ENCODE measurements at regions not wholly inside any gene's neighbourhood (a gene's known extent, or its start where the extent isn't known, plus 50 kb on each side); places are given as distances from the start of the nearest gene placed in this dataset.

DNA sequence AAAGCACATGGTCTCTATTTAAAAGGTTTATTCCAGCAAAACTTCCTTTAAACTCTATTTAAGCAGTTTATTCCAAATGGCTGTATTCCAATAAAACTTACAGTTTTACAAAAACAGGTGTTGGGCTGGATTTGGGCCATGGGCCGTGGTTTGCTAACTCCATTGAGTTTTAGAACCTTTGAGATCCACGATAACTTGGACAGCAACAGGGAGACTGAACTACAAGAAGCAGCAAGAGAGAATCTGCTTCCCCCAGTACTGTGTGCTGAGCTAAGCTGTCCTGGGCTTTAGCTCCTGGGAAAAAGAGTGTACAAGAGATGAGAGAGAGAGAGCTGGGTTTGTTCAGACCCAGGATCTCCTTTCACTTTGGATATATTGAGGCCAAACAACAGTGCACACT, 204.0 kb upstream of the CELF2 start:
- intact Hi-C loops (cut with DNase I), result no loop called here
- H3K4me1 ChIP-seq (ENCODE audit: control insufficient read depth in 2 of 3, insufficient read depth in 2 of 3, low read depth in 1 of 3, low read length in 3 of 3), result no peaks in the 10 kb centered on the region
- FAIRE-seq (no peak), DNase-seq (no peak)
- TF ChIP-seq CTCF (IDR thresholded peaks at IDR 0.05; ENCODE audit: borderline replicate concordance, extremely low read depth, insufficient read depth), result no peak
- H3K9ac ChIP-seq (ENCODE audit: low read length in 3 of 3), result no peak overlapping the region
- no peaks in the 10 kb centered on the region for H3K36me3 ChIP-seq (ENCODE audit: control insufficient read depth in 2 of 3, insufficient read depth in 3 of 3, low read length in 3 of 3)
- no peaks in the 10 kb centered on the region for H3K27me3 ChIP-seq (ENCODE audit: control insufficient read depth, insufficient read depth, low read length)
- no peak overlapping the region for H3K27ac ChIP-seq (ENCODE audit: low read depth in 2 of 2, low read length in 2 of 2)
- no peak overlapping the region for H3K4me3 ChIP-seq (ENCODE audit: low read length in 3 of 3)
- no peaks in the 10 kb centered on the region for H3K9me3 ChIP-seq (ENCODE audit: control insufficient read depth in 2 of 3, insufficient read depth in 1 of 3, low read length in 3 of 3)

DNA sequence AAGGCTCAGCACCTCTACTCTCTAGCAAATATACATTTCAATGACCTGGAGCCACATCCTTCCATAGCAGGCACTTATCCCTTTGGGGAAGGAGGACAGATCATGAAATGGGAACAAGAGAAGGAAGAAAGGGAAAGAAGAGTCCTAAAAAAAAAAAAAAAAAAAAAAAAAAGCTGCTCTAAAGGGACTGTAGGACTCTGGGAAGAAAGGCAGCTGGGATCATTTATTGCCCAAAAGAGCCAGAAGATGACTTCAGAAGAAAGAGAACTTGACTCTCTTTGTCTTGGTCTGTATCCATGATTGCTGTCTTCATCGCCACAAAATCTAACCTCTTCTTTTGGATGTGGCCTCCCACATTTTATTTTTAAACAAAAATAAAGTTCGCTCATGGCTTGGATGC, 203.6 kb upstream of the CELF2 start:
- H3K27me3 ChIP-seq (ENCODE audit: control insufficient read depth, insufficient read depth, low read length), result no peaks in the 10 kb centered on the region
- H3K4me3 ChIP-seq (ENCODE audit: low read length in 3 of 3), result no peak overlapping the region
- FAIRE-seq, result no peak
- TF ChIP-seq CTCF (IDR thresholded peaks at IDR 0.05; ENCODE audit: borderline replicate concordance, extremely low read depth, insufficient read depth), result no peak
- no peaks in the 10 kb centered on the region for H3K36me3 ChIP-seq (ENCODE audit: control insufficient read depth in 2 of 3, insufficient read depth in 3 of 3, low read length in 3 of 3)
- DNase-seq, result no peak
- H3K4me1 ChIP-seq (ENCODE audit: control insufficient read depth in 2 of 3, insufficient read depth in 2 of 3, low read depth in 1 of 3, low read length in 3 of 3), result no peaks in the 10 kb centered on the region
- intact Hi-C loops (cut with DNase I), result no loop called here
- H3K27ac ChIP-seq (ENCODE audit: low read depth in 2 of 2, low read length in 2 of 2), result no peak overlapping the region
- H3K9me3 ChIP-seq (ENCODE audit: control insufficient read depth in 2 of 3, insufficient read depth in 1 of 3, low read length in 3 of 3), result no peaks in the 10 kb centered on the region
- H3K9ac ChIP-seq (ENCODE audit: low read length in 3 of 3), result no peak overlapping the region

DNA sequence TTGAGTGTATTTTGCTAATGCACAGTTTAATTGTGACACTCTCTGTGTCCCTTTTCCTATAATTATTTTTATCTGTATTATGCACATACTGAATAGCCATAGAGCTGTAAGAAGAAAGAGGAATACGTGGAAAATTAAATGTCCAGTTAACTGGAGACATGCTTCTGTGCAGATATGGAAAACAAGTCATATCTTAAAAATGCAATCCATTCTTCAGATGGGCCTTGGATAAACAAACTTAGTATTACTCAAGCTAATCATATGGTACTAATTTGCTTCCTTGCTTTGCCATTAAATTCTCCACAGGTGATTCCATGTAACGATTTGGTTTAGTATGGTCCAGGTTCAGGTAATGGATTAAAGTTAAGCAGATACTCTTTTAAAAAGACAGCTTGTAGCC, 201.2 kb upstream of the CELF2 start:
- FAIRE-seq (no peak), DNase-seq (no peak)
- H3K9ac ChIP-seq (ENCODE audit: low read length in 3 of 3), result no peak overlapping the region
- H3K27ac ChIP-seq (ENCODE audit: low read depth in 2 of 2, low read length in 2 of 2), result no peak overlapping the region
- H3K4me3 ChIP-seq (ENCODE audit: low read length in 3 of 3), result no peak overlapping the region
- no peaks in the 10 kb centered on the region for H3K4me1 ChIP-seq (ENCODE audit: control insufficient read depth in 2 of 3, insufficient read depth in 2 of 3, low read depth in 1 of 3, low read length in 3 of 3)
- intact Hi-C loops (cut with DNase I), result no loop called here
- no peaks in the 10 kb centered on the region for H3K36me3 ChIP-seq (ENCODE audit: control insufficient read depth in 2 of 3, insufficient read depth in 3 of 3, low read length in 3 of 3)
- no peak for TF ChIP-seq CTCF (IDR thresholded peaks at IDR 0.05; ENCODE audit: borderline replicate concordance, extremely low read depth, insufficient read depth)
- H3K27me3 ChIP-seq (ENCODE audit: control insufficient read depth, insufficient read depth, low read length), result no peaks in the 10 kb centered on the region
- no peaks in the 10 kb centered on the region for H3K9me3 ChIP-seq (ENCODE audit: control insufficient read depth in 2 of 3, insufficient read depth in 1 of 3, low read length in 3 of 3)

GRCh38 chr10:10817609-10818008, 200.1 kb upstream of the CELF2 start:
- intact Hi-C loops (cut with DNase I), result no loop called here
- no peak for DNase-seq
- Histone ChIP-seq H3K9me3 (ENCODE audit: control insufficient read depth in 2 of 3, insufficient read depth in 1 of 3, low read length in 3 of 3) (no peaks in the 10 kb centered on the region), H3K4me3 (ENCODE audit: low read length in 3 of 3) (no peak overlapping the region), H3K27ac (ENCODE audit: low read depth in 2 of 2, low read length in 2 of 2) (no peak overlapping the region), H3K27me3 (ENCODE audit: control insufficient read depth, insufficient read depth, low read length) (no peaks in the 10 kb centered on the region), H3K4me1 (ENCODE audit: control insufficient read depth in 2 of 3, insufficient read depth in 2 of 3, low read depth in 1 of 3, low read length in 3 of 3) (no peaks in the 10 kb centered on the region), H3K36me3 (ENCODE audit: control insufficient read depth in 2 of 3, insufficient read depth in 3 of 3, low read length in 3 of 3) (no peaks in the 10 kb centered on the region), H3K9ac (ENCODE audit: low read length in 3 of 3) (no peak overlapping the region)
- TF ChIP-seq CTCF (IDR thresholded peaks at IDR 0.05; ENCODE audit: borderline replicate concordance, extremely low read depth, insufficient read depth), result no peak
- no peak for FAIRE-seq

Measured in kidney (tissue), 13 donors.